VCaP (cell line): ENCODE measurements at regions not wholly inside any gene's neighbourhood (a gene's known extent, or its start where the extent isn't known, plus 50 kb on each side); places are given as distances from the start of the nearest gene placed in this dataset.
A peak's percentile ranks its signal among the peaks of the same experiment; 100 is the strongest.
"Not testable (repeated sequence)": the region's sequence is repeated elsewhere in the genome, so short reads cannot be mapped to it uniquely, and the experiment has no call there.

Experiments
- H3K27ac ChIP-seq: fragments of 450-650 bp; 2 replicates; pipeline ENCODE4 v1.5.1; 2017
- TF ChIP-seq, protein P1 (sequence below): fragments of 450-650 bp; conservative IDR thresholded peaks from 2 replicates; pipeline ENCODE4 v1.5.1; 2017; ENCODE audit warnings: mild to moderate bottlenecking, moderate library complexity

DNA sequence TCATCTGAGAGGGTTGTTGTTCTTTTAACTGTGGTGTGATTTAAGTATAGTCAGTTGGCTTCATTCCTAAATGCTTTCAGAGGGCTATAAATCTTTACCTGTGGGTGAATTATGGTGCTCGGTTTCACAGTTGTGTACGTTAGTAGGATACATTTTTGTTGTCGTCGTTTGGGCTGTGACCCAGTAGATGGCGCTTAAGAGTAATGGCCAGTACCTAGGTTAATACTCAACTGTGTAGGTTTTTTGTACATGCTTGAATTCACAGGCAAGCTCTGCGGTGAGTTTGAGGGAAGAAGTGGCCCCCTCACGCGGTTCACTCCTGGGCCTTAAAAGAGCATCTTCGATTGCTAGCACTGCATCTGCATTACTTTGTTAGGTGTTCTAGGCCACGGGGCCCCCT, 571.7 kb upstream of the TGIF2LX start:
- TF ChIP-seq, protein P1, sequence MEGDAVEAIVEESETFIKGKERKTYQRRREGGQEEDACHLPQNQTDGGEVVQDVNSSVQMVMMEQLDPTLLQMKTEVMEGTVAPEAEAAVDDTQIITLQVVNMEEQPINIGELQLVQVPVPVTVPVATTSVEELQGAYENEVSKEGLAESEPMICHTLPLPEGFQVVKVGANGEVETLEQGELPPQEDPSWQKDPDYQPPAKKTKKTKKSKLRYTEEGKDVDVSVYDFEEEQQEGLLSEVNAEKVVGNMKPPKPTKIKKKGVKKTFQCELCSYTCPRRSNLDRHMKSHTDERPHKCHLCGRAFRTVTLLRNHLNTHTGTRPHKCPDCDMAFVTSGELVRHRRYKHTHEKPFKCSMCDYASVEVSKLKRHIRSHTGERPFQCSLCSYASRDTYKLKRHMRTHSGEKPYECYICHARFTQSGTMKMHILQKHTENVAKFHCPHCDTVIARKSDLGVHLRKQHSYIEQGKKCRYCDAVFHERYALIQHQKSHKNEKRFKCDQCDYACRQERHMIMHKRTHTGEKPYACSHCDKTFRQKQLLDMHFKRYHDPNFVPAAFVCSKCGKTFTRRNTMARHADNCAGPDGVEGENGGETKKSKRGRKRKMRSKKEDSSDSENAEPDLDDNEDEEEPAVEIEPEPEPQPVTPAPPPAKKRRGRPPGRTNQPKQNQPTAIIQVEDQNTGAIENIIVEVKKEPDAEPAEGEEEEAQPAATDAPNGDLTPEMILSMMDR, result peak; percentile 53
- H3K27ac ChIP-seq, result not testable (repeated sequence)

DNA sequence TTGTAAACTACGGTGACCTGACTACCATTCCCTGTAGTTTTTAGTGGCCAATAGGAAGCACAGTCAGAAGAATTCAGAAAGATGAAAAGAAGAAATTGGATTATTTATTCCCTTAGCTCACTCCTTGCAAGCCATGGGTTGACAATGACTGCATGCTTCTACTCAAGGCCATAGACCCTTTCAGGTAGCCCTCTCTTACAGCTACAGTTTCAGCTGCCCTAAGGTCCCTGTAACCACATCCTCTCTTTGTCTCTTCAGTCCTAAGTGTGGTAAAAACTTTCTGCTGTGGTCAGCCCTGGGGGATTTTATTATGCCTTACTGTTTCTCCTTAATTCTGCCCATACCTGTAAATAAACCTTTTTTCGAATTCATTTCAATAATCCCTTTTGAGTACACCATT, 551.8 kb upstream of the TGIF2LX start:
- not testable (repeated sequence) for H3K27ac ChIP-seq

DNA sequence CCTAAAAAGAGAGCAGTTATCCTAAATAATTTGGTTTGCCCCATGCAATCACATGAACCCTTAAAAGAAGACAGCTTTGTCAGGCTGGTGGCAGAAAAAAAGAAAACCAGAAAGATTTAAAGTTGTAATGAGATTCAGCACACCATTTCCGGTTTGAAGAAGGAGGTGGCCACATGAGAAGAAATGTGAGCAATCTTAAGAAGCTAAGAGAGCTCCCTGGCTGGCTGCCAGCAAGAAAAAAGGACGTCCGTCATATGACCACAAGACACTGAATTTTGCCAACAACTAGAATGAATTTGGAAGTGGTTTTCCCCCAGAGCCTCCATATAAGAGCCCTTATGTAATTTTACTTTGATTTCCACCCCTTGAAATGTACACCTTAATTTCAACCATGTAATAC, 528.7 kb upstream of the TGIF2LX start:
- H3K27ac ChIP-seq, result not testable (repeated sequence)

DNA sequence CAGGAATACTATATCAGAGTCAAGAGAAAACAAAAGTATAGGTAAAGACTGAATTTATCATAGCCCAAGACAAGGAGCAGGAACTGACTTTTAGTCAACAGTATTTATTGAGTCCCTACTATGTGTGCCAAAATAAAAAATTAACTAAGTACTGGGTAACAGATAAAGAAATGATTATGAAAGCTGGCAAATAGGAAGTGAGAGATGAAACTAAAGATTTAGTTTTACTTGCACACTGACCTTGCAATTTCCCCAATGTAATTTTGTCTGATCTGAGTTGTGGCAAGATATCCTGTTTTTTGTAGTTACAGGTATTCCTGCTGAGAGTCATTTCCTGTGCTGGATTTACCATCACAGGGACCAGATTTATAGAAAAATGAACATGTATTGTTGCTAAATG, 518.9 kb upstream of the TGIF2LX start:
- not testable (repeated sequence) for H3K27ac ChIP-seq

DNA sequence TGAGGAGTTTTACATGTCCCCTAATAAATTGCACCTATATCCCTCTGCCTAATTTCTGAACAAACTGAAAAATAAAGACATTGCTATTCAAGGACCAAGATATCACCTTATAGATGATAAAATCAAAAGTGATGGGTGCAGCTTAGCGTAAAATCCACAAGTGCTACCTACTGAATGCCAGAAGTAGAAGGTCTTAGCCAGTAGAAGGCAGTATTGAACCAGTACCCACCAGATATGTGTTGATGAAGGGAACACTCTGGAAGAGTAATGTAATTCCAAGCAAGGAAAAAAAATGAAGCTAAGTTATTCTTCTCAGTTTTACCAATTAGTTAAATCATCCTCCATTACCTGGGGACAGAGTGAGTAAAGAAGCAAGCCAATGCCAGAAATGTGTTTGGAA, 516.6 kb upstream of the TGIF2LX start:
- not testable (repeated sequence) for H3K27ac ChIP-seq
- TF ChIP-seq, protein P1, result peak; percentile 28

DNA sequence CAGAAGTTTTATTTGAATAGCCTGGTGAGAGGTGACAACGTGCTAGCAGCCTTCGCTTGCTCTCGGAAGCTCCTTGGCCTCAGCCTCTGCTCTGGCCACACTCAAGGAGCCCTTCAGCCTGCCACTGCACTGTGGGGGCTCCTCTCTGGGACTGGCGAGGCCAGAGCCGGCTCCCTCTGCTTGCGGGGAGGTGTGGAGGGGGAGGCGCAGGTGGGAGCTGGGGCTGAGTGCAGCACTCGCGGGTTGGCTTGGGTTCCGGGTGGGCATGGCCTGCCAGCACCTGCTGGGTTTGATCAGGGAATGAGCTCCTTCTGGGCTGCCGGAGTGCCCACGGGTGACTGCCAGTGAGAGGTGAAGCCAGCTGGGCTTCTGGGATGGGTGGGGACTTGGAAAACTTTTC, 504.8 kb upstream of the TGIF2LX start:
- not testable (repeated sequence) for H3K27ac ChIP-seq

DNA sequence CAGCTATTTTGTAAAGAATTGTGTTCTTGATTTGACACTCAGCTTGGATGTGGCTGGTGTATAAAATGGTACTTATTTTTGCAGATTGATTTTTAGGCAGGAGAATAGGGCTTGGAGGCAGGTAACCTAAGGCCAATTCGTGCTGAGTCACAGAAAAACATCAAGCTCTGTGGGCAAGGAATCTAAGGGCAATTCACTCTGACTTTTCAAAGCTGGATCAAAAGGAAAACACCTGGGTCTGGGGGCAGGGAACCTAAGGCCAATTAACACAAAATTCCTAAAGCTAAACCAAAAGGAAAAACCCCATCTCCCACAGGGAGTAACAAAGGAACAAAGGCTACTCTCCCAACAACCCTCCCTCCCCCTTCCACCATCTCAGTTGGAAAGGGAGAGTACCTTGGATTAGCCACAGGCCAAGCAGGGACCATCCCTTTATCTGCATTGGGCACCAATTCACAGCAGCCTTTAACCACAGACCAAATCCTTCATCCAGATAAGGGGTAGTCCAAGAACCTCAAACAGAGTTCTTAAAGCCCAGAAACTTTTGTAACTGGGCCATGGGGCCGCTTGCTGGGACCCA, 489.0 kb upstream of the TGIF2LX start:
- H3K27ac ChIP-seq, result not testable (repeated sequence)
